H1 (cell line): ENCODE measurements at regions not wholly inside any gene's neighbourhood (a gene's known extent, or its start where the extent isn't known, plus 50 kb on each side); places are given as distances from the start of the nearest gene placed in this dataset.

ENCODE experiments used
- CTCF ChIA-PET: fragments of 300-600 bp; sonication (Branson Sonifier 250); formaldehyde crosslinking; loops from one replicate; lab custom pipeline; 2021; ENCODE audit not compliant: partially characterized antibody; lab: Charles Lee
- POLR2A ChIA-PET: fragments of 300-600 bp; sonication (Branson Sonifier 250); formaldehyde crosslinking; loops from one replicate; lab custom pipeline; 2021; ENCODE audit warnings: inconsistent platforms; ENCODE audit not compliant: partially characterized antibody; lab: Charles Lee
- DNase-seq, 2 experiments: peaks; one replicate each; pipeline versions ENCODE4 v3.0.0 to v3.0.0-alpha.2; 2010 to 2022; ENCODE audit warnings: low spot score in 2 of 2, low read depth in 1 of 2, mixed read lengths in 1 of 2
- FAIRE-seq: peaks from 2 replicates; lab custom pipeline; 2011; peaks lifted over from hg19 to GRCh38; lab: Jason Lieb, UNC
- H2AFZ ChIP-seq: 2 replicates; pipeline ENCODE4 v1.8.1; 2012; ENCODE audit warnings: low read length, inconsistent platforms
- H2AK5ac ChIP-seq: 2 replicates; pipeline ENCODE4 v1.6.1; 2013; ENCODE audit warnings: low read depth, low read length
- H2BK120ac ChIP-seq: replicated peaks from 2 replicates; pipeline ENCODE3; 2013; ENCODE audit warnings: low read depth, low read length, inconsistent platforms
- H2BK12ac ChIP-seq: 2 replicates; pipeline ENCODE4 v1.6.1; 2013; ENCODE audit warnings: low read depth, low read length
- H2BK15ac ChIP-seq: 2 replicates; pipeline ENCODE4 v1.6.1; 2013; ENCODE audit warnings: low read length
- H2BK20ac ChIP-seq: 2 replicates; pipeline ENCODE4 v1.6.1; 2013; ENCODE audit warnings: low read length
- H2BK5ac ChIP-seq: 2 replicates; pipeline ENCODE4 v1.6.1; 2013; ENCODE audit warnings: low read depth, low read length
- H3K14ac ChIP-seq: 2 replicates; pipeline ENCODE4 v1.6.1; 2013; ENCODE audit warnings: inconsistent platforms; ENCODE audit not compliant: insufficient read length
- H3K18ac ChIP-seq: 2 replicates; pipeline ENCODE4 v1.6.1; 2013; ENCODE audit warnings: low read length; ENCODE audit errors: extremely low read depth
- H3K23ac ChIP-seq: 2 replicates; pipeline ENCODE4 v1.6.1; 2013; ENCODE audit warnings: inconsistent platforms; ENCODE audit not compliant: insufficient read length
- H3K23me2 ChIP-seq: 2 replicates; pipeline ENCODE4 v1.6.1; 2013; ENCODE audit warnings: low read depth, low read length
- H3K27ac ChIP-seq: 2 replicates; pipeline ENCODE4 v1.6.1; 2011; ENCODE audit warnings: low read depth, low read length, inconsistent platforms
- H3K27me3 ChIP-seq, 4 experiments: replicated peaks in 1 of 4; 1 replicate in 1 of 4; 2 replicates in 3 of 4; pipeline versions ENCODE4 v1.6.1 to v1.8.1; 2011 to 2013; ENCODE audit warnings: low read length in 3 of 4, mild to moderate bottlenecking in 3 of 4, inconsistent platforms in 2 of 4, mixed read lengths in 2 of 4, moderate library complexity in 1 of 4; ENCODE audit not compliant: control insufficient read depth in 3 of 4, insufficient read depth in 3 of 4; ENCODE audit errors: extremely low read depth in 1 of 4
- H3K36me3 ChIP-seq, 4 experiments: 2 replicates each; pipeline versions ENCODE4 v1.6.1 to v1.8.1; 2011 to 2013; ENCODE audit warnings: mild to moderate bottlenecking in 4 of 4, low read length in 3 of 4, moderate library complexity in 2 of 4, control low read depth in 1 of 4, inconsistent platforms in 1 of 4; ENCODE audit not compliant: insufficient read depth in 4 of 4, control insufficient read depth in 2 of 4
- H3K4ac ChIP-seq: replicated peaks from 2 replicates; pipeline ENCODE3; 2013; ENCODE audit warnings: low read length, low read depth, mixed read lengths, inconsistent platforms; ENCODE audit not compliant: insufficient read length
- H3K4me1 ChIP-seq, 4 experiments: replicated peaks in 1 of 4; 1 replicate in 1 of 4; 2 replicates in 3 of 4; pipeline versions ENCODE4 v1.6.1 to v1.8.1; 2011 to 2013; ENCODE audit warnings: low read length in 3 of 4, inconsistent platforms in 2 of 4, mixed read lengths in 1 of 4; ENCODE audit not compliant: insufficient read depth in 4 of 4, control insufficient read depth in 3 of 4
- H3K4me2 ChIP-seq, 2 experiments: 2 replicates each; pipeline versions ENCODE4 v1.6.1 to v1.8.1; 2011 to 2013; ENCODE audit warnings: low read depth in 2 of 2, low read length in 2 of 2, control low read depth in 1 of 2, inconsistent platforms in 1 of 2, mild to moderate bottlenecking in 1 of 2; ENCODE audit not compliant: insufficient read depth in 1 of 2
- H3K4me3 ChIP-seq, 4 experiments: fragments of 200-600, 300-600 bp in 1 of 4; sonication (generic), shearing (Covaris generic), sonication (Bioruptor Twin) in 1 of 4; 2 replicates each; pipeline versions ENCODE4 v1.5.1 to v1.8.1; 2011 to 2016; ENCODE audit warnings: low read length in 4 of 4, low read depth in 3 of 4, control low read depth in 2 of 4, inconsistent platforms in 2 of 4, mild to moderate bottlenecking in 2 of 4, mixed read lengths in 1 of 4, moderate library complexity in 1 of 4; ENCODE audit not compliant: insufficient read depth in 2 of 4; ENCODE audit errors: extremely low read depth in 1 of 4
- H3K56ac ChIP-seq: replicated peaks from 2 replicates; pipeline ENCODE3; 2013; ENCODE audit warnings: low read depth, mild to moderate bottlenecking, mixed read lengths, low read length, inconsistent platforms; ENCODE audit not compliant: insufficient read length
- H3K79me1 ChIP-seq: 2 replicates; pipeline ENCODE4 v1.6.1; 2013; ENCODE audit warnings: low read depth, low read length, control low read depth
- H3K79me2 ChIP-seq, 2 experiments: 2 replicates each; pipeline versions ENCODE4 v1.6.1 to v1.8.1; 2012 to 2013; ENCODE audit warnings: low read length in 2 of 2, mild to moderate bottlenecking in 2 of 2, inconsistent platforms in 1 of 2; ENCODE audit not compliant: insufficient read depth in 2 of 2, control insufficient read depth in 1 of 2
- H3K9ac ChIP-seq, 4 experiments: replicated peaks in 1 of 4; 1 replicate in 1 of 4; 2 replicates in 3 of 4; pipeline versions ENCODE4 v1.6.1 to v1.8.1; 2011 to 2013; ENCODE audit warnings: low read depth in 3 of 4, low read length in 3 of 4, control low read depth in 2 of 4, mild to moderate bottlenecking in 2 of 4, moderate library complexity in 2 of 4, inconsistent platforms in 1 of 4; ENCODE audit errors: extremely low read depth in 1 of 4
- H3K9me3 ChIP-seq, 2 experiments: 2 replicates each; pipeline versions ENCODE4 v1.6.1 to v1.8.1; 2012 to 2013; ENCODE audit warnings: mild to moderate bottlenecking in 2 of 2, moderate library complexity in 2 of 2, control low read depth in 1 of 2, inconsistent platforms in 1 of 2, low read depth in 1 of 2, low read length in 1 of 2, mixed read lengths in 1 of 2; ENCODE audit not compliant: insufficient read depth in 2 of 2
- H4K20me1 ChIP-seq, 2 experiments: replicated peaks in 1 of 2; 2 replicates each; pipeline versions ENCODE3 to v1.8.1; 2011 to 2013; ENCODE audit warnings: inconsistent platforms in 2 of 2, low read length in 2 of 2, mild to moderate bottlenecking in 1 of 2; ENCODE audit not compliant: insufficient read depth in 2 of 2, control insufficient read depth in 1 of 2
- H4K5ac ChIP-seq: 2 replicates; pipeline ENCODE4 v1.6.1; 2013; ENCODE audit warnings: low read length, low read depth, mixed read lengths, inconsistent platforms; ENCODE audit not compliant: insufficient read length
- H4K8ac ChIP-seq: 2 replicates; pipeline ENCODE4 v1.8.0; 2013; ENCODE audit warnings: mild to moderate bottlenecking, moderate library complexity, low read length, inconsistent platforms; ENCODE audit not compliant: insufficient read depth; ENCODE audit errors: extremely low read depth
- H4K91ac ChIP-seq: replicated peaks from 2 replicates; pipeline ENCODE3; 2013; ENCODE audit warnings: low read length, mixed read lengths, inconsistent platforms; ENCODE audit not compliant: insufficient read length
- BACH1 ChIP-seq: IDR thresholded peaks from 2 replicates; pipeline ENCODE4 v1.6.1; 2012; ENCODE audit warnings: low read length, improper control_type of control experiment
- BRCA1 ChIP-seq: IDR thresholded peaks from 2 replicates; pipeline ENCODE4 v1.6.1; 2012; ENCODE audit warnings: low read depth, low read length, improper control_type of control experiment
- CEBPB ChIP-seq: IDR thresholded peaks from 2 replicates; pipeline ENCODE4 v1.6.1; 2012; ENCODE audit warnings: low read depth, low read length
- EP300 ChIP-seq, 2 experiments: IDR thresholded peaks; 1 replicate in 1 of 2; 2 replicates in 1 of 2; pipeline ENCODE4 v1.6.1; 2011 to 2012; ENCODE audit warnings: low read depth in 2 of 2, low read length in 2 of 2, mild to moderate bottlenecking in 2 of 2, borderline replicate concordance in 1 of 2, inconsistent platforms in 1 of 2, moderate library complexity in 1 of 2
- GABPA ChIP-seq: IDR thresholded peaks from 2 replicates; pipeline ENCODE4 v1.6.1; 2011; ENCODE audit warnings: mild to moderate bottlenecking, low read length, moderate library complexity, borderline replicate concordance; ENCODE audit not compliant: insufficient read depth
- GTF2F1 ChIP-seq: IDR thresholded peaks from 2 replicates; pipeline ENCODE4 v1.6.1; 2012; ENCODE audit warnings: low read depth, low read length, improper control_type of control experiment, borderline replicate concordance
- NRF1 ChIP-seq: IDR thresholded peaks from 2 replicates; pipeline ENCODE4 v1.6.1; 2011; ENCODE audit warnings: mild to moderate bottlenecking, low read depth, low read length, improper control_type of control experiment
- RNF2 ChIP-seq: fragments of 200-900, 300-1000 bp; sonication (generic); IDR thresholded peaks from 2 replicates; pipeline ENCODE4 v1.7.1; 2016; ENCODE audit warnings: borderline replicate concordance, low read depth, mild to moderate bottlenecking, antibody characterized with exemption, low read length; ENCODE audit not compliant: poor library complexity, severe bottlenecking; ENCODE audit errors: missing control alignments
- SAP30 ChIP-seq: fragments of 300-600 bp; sonication (generic); IDR thresholded peaks from 2 replicates; pipeline ENCODE4 v1.7.1; 2012; ENCODE audit warnings: low read length, moderate library complexity, mild to moderate bottlenecking, inconsistent platforms; ENCODE audit not compliant: insufficient read depth, insufficient replicate concordance
- YY1 ChIP-seq: IDR thresholded peaks from 2 replicates; pipeline ENCODE4 v1.6.1; 2011; ENCODE audit warnings: low read depth, mild to moderate bottlenecking, low read length
- WGBS, 2 experiments: shearing (Covaris generic) in 1 of 2; methylation state at CpG; one replicate each; pipeline versions ENCODE4 v1.1.6 to v1.1.7; 2013 to 2015; ENCODE audit warnings: low lambda C conversion rate in 2 of 2, mixed read lengths in 2 of 2, inconsistent platforms in 1 of 2, low coverage in 1 of 2, missing lambda C conversion rate in 1 of 2; ENCODE audit not compliant: insufficient replicate concordance in 2 of 2, insufficient coverage in 1 of 2, insufficient read length in 1 of 2; ENCODE audit errors: extremely low coverage in 1 of 2, missing lambda C conversion rate in 1 of 2; 5-methylcytosine and 5-hydroxymethylcytosine counted together

DNA sequence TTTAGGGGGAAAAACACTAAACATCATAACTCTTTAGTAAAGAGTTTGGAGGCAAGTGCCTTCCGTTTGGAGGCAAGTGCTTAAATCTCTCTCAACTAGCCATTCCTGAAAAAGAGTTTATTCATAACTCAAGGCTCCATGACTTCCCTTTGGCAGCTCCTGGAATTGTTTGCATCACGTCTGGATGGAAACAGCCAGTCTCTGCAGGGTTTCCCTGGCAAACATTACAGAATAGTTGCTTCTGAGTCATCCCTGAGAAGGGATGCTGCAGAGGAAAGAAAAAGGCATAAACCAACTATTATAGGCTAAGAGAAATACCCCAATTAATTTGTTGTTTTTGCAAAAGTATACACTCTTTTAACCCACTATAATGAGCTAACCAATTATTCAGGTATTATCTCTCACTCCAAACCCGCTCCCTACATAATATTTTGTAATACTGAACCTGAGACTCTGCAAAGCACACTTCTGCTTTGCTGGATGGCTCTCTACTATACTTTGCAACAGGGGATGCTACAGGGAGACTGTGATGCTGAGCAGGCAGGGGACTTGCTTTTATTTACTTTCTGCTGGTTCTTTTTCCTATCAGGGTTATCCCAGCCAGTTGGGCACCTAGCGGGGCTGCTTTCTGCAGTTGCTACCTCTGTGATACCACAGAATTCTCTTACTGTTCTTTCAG, 497.7 kb downstream of the FUT8 start:
- Histone ChIP-seq H3K9ac (no peak overlapping the region), H3K4me2 (no peak overlapping the region), H3K79me2 (no peaks in the 10 kb centered on the region), H3K23ac (no peak overlapping the region), H3K79me1 (no peaks in the 10 kb centered on the region), H4K91ac (no peak overlapping the region), H3K4ac (no peak overlapping the region), H2BK20ac (no peak overlapping the region), H2BK12ac (no peak overlapping the region), H3K56ac (no peak overlapping the region), H3K27me3 (no peaks in the 10 kb centered on the region), H3K14ac (no peak overlapping the region), H3K4me1 (no peaks in the 10 kb centered on the region; a peak in 1 of 7 replicates), H2AK5ac (no peak overlapping the region), H2BK120ac (no peak overlapping the region), H3K9me3 (no peaks in the 10 kb centered on the region), H3K27ac (no peak overlapping the region), H3K36me3 (no peaks in the 10 kb centered on the region), H3K4me3 (no peak overlapping the region), H3K23me2 (peaks cover 4% of the 10 kb centered on the region; the same call in 1 of the 2 replicates), H4K5ac (no peak overlapping the region), H2AFZ (peak overlapping the region; percentile 59; the same call in 1 of the 2 replicates), H2BK15ac (no peak overlapping the region), H2BK5ac (no peak overlapping the region), H3K18ac (no peak overlapping the region), H4K20me1 (no peaks in the 10 kb centered on the region), H4K8ac (no peak overlapping the region)
- DNase-seq (no peak), FAIRE-seq (no peak)
- ChIA-PET CTCF (no interaction called here), POLR2A (interaction anchor here (0.5 kb wide), 1 partner anchor 109 kb away, joined by 5 read pairs; no protein-coding TSS in a partner anchor)
- WGBS, 2 experiments = 86% methylated on average over 4 of the region's 4 CpGs; no CpG with 5 or more reads in 1 of the 2 experiments
- no peak for TF ChIP-seq YY1
- no peak for TF ChIP-seq BACH1
- TF ChIP-seq BRCA1 = no peak
- no peak for TF ChIP-seq CEBPB
- no peak for TF ChIP-seq GABPA
- no peak for TF ChIP-seq RNF2
- no peak for TF ChIP-seq SAP30
- TF ChIP-seq NRF1 = no peak
- TF ChIP-seq GTF2F1 = no peak
- no peak for TF ChIP-seq EP300 (IDR thresholded peaks at IDR 0.05; ENCODE audit: borderline replicate concordance in 1 of 2, low read depth in 2 of 2, low read length in 2 of 2)
